Activated CD4-positive, CD25-positive, alpha-beta regulatory T cell treated with anti-CD3 and anti-CD28 coated beads, Interleukin-2, amount 50 U/mL, for 16 hours (primary cell): ENCODE measurements at regions not wholly inside any gene's neighbourhood (a gene's known extent, or its start where the extent isn't known, plus 50 kb on each side); places are given as distances from the start of the nearest gene placed in this dataset.

Source experiments
- DNase-seq: peaks from one replicate; pipeline ENCODE4 v3.0.0-alpha.2; 2020; ENCODE audit warnings: low read depth, low spot score

DNA sequence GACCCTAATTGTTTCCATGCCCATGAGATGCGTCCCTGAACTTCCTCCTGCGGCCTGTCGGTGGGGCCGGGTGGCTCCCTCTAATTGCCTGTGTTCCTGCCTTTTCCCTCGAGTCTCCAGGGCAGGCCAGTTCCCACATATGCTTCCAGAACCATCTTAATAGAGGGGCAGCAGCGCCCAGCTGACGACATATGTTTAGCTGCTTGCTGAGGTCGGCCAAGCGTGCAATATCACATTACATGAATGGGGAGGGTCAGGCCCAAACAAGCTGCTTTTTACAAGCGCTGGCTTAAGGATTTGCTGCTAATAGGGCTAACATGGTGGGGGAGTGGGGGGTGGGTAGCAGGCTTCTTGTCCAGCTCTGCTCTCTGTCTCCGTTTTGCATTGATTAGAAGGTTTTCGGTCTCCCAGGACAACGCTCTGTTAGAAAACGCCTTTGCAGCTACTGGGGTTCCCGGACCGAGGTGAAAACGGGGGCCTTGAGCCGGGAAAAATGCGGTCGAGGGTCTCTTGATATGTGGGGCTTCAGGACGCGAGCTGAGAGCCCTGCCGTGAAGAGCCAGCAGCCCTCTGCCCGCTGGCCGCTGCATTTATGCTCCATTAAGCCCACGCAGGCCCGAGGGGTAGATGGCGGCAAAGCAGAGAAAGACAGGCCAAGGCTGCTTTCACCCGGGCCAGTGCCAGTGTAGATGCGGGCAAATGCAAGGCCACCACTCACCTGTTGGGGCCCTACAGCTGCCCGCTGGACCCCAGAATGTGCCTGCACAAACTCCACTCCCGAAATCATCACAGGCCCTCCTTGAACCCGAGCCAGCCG, 308.5 kb downstream of the BMP7 start:
- DNase-seq, result no peak

- DNase-seq, result no peak
Observed at GRCh38 chr20:56964901-56965300, 301.5 kb downstream of the BMP7 start.

- DNase-seq, result no peak
Observed at GRCh38 chr20:56967916-56968315, 298.5 kb downstream of the BMP7 start.

DNA sequence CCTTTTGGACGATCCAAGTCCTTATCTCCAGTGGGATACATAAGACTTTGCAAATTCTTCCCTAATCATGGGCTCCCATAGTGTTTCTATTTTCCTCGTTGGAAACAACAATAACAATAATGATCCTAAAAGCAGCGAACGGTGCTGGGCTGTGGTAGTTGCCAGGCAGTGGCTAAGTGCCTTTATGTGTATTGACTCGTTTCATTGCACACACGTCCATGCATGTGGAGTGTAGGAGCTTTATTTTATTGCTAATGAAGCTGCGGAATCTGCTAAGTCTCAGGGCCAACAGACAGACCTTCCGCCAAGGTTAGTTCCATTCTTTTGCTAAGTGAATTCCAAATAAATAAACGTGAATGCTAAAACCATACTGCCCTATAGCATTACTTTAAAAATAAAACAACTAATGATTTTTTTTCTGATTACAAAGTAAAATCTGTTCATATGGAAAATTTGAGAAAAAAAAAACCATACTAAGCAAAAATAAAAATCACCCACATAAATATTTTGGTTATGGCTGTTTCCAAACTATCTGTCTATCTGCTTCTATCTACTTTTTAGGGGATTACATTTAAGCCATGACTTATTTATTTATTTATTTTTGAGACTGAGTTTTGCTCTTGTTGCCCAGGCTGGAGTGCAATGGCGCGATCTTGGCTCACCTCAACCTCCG, 297.9 kb downstream of the BMP7 start:
- no peak for DNase-seq

- DNase-seq, result no peak
Observed at GRCh38 chr20:56974499-56975250, 291.8 kb downstream of the BMP7 start.

DNA sequence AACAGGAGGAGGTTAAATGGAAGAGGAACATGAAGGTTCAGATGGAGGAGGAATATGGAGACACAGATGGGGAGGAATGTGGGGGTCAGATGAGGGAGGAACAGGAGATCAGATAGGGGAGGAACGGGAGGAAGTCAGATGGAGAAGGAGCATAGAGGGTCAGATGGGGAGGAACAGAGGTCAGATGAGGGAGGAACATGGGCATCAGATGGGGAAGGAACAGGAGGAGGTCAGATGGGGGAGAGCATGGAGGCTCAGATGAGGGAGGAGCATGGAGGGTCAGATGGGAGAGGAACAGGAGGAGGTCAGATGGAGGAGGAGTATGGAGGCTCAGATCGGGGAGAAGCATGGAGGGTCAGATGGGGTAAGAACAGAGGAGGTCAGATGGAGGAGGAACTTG, 290.6 kb downstream of the BMP7 start:
- no peak for DNase-seq

- no peak for DNase-seq
Observed at GRCh38 chr20:56976336-56976735, 290.1 kb downstream of the BMP7 start.

DNA sequence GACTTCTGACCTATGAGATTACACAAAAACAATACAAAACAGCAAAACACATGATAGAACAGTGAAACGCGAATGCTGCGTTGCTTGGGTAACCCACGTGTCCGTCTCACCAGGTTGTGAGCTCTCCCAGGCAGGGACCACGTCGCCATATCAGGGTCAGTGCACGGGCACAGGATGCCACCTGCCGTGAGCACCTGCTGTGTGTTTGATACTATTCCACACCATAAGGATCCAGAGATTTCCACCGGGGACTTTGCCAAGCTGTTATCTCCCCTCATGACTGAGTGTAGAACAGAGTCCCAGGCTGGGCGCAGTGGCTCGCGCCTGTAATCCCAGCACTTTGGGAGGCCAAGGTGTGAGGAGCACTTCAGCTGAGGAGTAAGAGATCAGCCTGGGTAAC, 288.0 kb downstream of the BMP7 start:
- no peak for DNase-seq

- DNase-seq, result no peak
Observed at GRCh38 chr20:56979125-56979524, 287.3 kb downstream of the BMP7 start.

GRCh38 chr20:56981301-56981700, 285.1 kb downstream of the BMP7 start:
- DNase-seq, result no peak

GRCh38 chr20:56983813-56984212, 282.6 kb downstream of the BMP7 start:
- DNase-seq, result no peak

DNA sequence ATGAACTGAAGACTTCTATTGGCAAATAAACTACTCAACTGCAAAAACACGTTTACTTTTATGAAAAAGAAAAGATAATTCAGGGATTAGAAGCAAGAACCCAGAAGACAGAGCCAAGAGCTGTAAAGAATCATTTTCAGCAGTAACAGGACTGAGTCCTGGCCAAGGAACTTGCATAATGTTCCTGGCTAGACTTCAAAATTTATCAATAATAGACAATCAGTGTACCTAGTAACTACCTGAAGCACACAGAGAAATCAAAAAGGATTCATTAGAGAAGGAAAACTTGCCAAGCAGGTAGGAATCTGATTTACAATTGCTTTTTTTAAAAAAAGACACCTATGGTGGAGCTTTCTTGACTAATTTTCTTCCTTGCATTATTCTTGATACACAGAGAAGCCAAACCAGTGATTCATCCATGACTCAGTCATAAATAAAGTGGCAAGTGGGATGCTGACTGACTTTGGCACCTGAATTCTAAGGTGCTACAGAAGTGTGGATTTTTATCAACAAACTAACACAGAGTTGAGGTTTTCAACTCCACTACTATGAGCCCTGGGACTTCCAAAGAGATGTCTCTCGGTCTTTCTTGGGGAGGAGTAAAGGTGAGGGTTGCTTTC, 281.3 kb downstream of the BMP7 start:
- DNase-seq, result no peak

DNA sequence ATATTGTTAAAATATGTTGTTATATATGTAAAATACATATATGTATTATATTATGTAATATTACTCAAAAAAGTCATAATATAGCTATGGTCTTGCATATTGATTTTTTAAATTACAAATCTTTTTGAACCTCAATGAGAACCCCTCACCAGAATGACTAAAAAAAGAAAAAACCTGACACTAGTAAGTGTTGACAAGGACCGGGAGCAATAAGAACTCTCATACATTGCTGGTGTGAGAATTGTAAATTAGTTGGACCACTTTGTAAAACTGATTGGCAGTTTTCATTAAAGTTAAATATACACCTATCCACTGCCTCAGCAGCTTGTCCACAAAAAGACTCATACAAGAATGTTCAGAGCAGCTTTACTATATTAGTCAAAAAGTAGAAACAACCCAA, 280.0 kb downstream of the BMP7 start:
- no peak for DNase-seq

DNA sequence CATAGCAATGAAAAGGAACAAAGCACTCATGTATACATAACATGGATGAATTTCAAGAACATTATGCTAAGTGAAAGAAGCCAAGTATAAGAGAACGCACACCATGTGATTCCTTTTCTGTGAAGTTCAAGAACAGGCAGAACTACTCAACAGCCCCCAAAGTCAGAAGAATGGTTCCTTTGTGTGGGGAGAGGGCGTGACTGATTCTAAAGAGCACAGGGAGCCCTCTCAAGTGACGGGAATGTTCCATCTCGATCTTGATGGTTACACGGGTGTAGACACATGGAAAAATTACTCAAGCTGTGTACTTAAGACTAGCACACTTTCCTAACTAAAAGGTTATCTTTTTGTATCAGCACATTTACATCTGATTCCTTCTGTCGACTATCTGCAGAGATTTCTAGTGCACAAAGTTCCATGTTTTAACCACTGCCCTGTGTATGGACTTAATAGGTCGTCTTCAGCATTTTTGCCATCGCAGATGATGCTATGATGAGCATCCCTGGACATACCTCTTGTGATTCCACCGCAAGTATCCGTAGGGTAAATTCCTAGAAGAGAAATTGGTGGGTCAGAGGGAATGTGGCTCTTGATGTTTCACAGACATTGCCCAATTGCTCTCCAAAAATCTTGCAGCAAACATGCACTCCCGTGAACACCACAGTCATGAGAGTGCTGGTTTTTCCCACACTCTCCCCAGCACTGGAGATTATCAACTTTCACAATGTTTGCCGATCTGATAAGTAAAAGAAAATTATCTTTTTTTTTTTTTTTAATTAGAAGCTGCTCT, 279.3 kb downstream of the BMP7 start:
- DNase-seq, result no peak

DNA sequence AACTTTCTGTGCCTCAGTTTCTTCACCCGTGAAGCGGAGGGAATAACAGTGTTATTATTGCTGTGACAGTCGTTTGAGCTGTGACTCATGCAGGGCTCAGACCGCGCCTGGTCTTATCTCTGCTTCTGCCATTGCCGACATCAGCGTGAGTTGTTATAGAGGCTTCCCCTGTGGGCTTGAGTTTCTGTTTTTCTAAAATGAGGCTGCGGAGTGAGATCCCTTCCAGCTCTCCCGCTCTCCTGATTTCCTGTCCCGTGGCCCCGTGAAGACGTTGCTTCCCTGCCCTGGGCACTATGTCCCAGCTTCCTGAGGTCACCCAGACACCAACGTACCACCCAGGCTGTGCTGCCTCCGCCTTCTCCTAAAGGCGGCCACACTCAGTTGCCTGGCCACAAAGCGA, 278.5 kb downstream of the BMP7 start:
- DNase-seq, result no peak

DNA sequence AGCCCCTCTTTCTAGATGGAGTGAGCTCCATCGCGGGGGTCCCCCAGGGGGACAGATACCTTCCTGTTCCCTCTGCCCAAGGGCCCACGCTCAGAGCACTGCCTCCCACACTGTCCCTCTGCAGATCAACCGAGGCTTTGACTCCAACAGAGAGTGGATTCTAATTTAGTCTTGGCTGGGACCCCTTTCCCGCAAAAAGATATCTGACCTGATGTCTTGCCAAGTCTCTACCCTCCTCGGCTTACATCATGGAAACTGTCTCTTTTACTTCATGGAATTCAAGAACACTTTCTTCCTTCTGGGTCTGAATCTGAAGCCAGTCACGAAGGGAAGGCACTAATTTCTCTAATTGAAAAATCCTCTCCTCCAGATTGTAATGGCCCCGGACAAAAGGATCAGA, 278.0 kb downstream of the BMP7 start:
- no peak for DNase-seq

- DNase-seq, result no peak
Observed at GRCh38 chr20:56989516-56989915, 276.9 kb downstream of the BMP7 start.

- DNase-seq, result no peak
Observed at GRCh38 chr20:56993020-56993559, 273.4 kb downstream of the BMP7 start.

- no peak for DNase-seq
Observed at GRCh38 chr20:56994006-56994405, 272.4 kb downstream of the BMP7 start.

GRCh38 chr20:56995149-56995548, 271.3 kb downstream of the BMP7 start:
- DNase-seq, result no peak

DNA sequence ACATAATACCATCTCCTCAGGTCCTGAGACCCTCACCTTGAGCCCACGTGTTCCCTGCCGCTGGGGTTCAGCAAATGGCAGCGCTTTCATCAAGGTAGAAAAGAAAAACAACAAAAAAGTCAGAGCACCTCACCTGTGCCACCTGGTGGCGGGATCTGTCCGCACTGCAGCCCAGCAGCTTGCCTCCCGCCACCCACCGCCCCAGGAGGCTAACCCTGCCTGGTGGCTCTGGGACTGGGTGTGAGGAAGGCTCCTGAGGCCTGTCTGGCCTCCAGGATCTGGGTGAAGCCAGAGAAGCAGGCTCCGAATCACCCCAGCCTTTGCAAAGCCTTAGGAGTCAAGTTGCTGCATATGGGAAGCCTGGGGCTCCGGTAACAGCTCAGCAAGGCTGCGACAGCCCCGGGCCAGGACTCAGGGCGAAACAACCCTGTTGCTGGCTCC, 270.8 kb downstream of the BMP7 start:
- no peak for DNase-seq
